PC-9 (cell line): ENCODE measurements at regions not wholly inside any gene's neighbourhood (a gene's known extent, or its start where the extent isn't known, plus 50 kb on each side); places are given as distances from the start of the nearest gene placed in this dataset.

ENCODE experiments used
- BruUV-seq: library from RNA; stranded (reverse); fragments of 400-500 nt; replicated peaks from 2 replicates; lab custom pipeline; 2021; lab: Mats Ljungman, UMichigan
- CTCF ChIA-PET: fragments of 300-600 bp; sonication (Branson Sonifier 250); formaldehyde crosslinking; loops from one replicate; lab custom pipeline; 2022; ENCODE audit warnings: antibody characterized with exemption; lab: Charles Lee
- POLR2A ChIA-PET: fragments of 300-600 bp; sonication (Branson Sonifier 250); formaldehyde crosslinking; loops from one replicate; lab custom pipeline; 2022; ENCODE audit warnings: antibody characterized with exemption; ENCODE audit not compliant: unreplicated experiment; lab: Charles Lee
- DNase-seq, 2 experiments: peaks; one replicate each; pipeline versions ENCODE4 v3.0.0 to v3.0.0-alpha.2; 2015 to 2022; ENCODE audit warnings: mixed read lengths in 1 of 2
- H2AFZ ChIP-seq: fragments of 200-600 bp; sonication (generic); 2 replicates; pipeline ENCODE4 v1.8.1; 2017; ENCODE audit warnings: antibody characterized with exemption
- H3F3A ChIP-seq: fragments of 200-600 bp; sonication (generic); 2 replicates; pipeline ENCODE4 v1.8.1; 2017; ENCODE audit warnings: antibody characterized with exemption, mild to moderate bottlenecking, low read depth; ENCODE audit not compliant: insufficient read depth
- H3K27ac ChIP-seq: fragments of 200-600 bp; sonication (generic); 2 replicates; pipeline ENCODE4 v1.6.1; 2016; ENCODE audit warnings: mixed run types
- H3K27me3 ChIP-seq: fragments of 200-600 bp; sonication (generic); 2 replicates; pipeline ENCODE4 v1.6.1; 2016; ENCODE audit warnings: low read depth, mixed run types; ENCODE audit not compliant: insufficient read depth
- H3K36me3 ChIP-seq: fragments of 200-600 bp; sonication (generic); 2 replicates; pipeline ENCODE4 v1.6.1; 2016; ENCODE audit warnings: low read depth, mixed run types
- H3K4me1 ChIP-seq: fragments of 200-600 bp; sonication (generic); replicated peaks from 2 replicates; pipeline ENCODE4 v1.6.1; 2016; ENCODE audit warnings: mixed run types; ENCODE audit not compliant: insufficient read depth
- H3K4me2 ChIP-seq: fragments of 200-600 bp; sonication (generic); 2 replicates; pipeline ENCODE4 v1.6.1; 2017; ENCODE audit warnings: mixed run types
- H3K4me3 ChIP-seq: fragments of 200-600 bp; sonication (generic); 2 replicates; pipeline ENCODE4 v1.6.1; 2016; ENCODE audit warnings: mixed run types
- H3K79me2 ChIP-seq: fragments of 200-600 bp; sonication (generic); 2 replicates; pipeline ENCODE4 v1.6.1; 2017; ENCODE audit warnings: low read depth, mixed run types
- H3K9me2 ChIP-seq: fragments of 200-600 bp; sonication (generic); 2 replicates; pipeline ENCODE4 v1.8.1; 2017; ENCODE audit warnings: mild to moderate bottlenecking; ENCODE audit not compliant: insufficient read depth
- H3K9me3 ChIP-seq: fragments of 200-600 bp; sonication (generic); 2 replicates; pipeline ENCODE4 v1.8.1; 2016; ENCODE audit warnings: low read depth; ENCODE audit not compliant: insufficient read depth
- H4K20me1 ChIP-seq: fragments of 200-600 bp; sonication (generic); 2 replicates; pipeline ENCODE4 v1.8.1; 2017; ENCODE audit not compliant: insufficient read depth
- CTCF ChIP-seq: fragments of 200-600 bp; sonication (generic); conservative IDR thresholded peaks from 2 replicates; pipeline ENCODE4 v1.6.1; 2017; ENCODE audit warnings: mixed run types, antibody characterized with exemption, mild to moderate bottlenecking, moderate library complexity
- EZH2 ChIP-seq: fragments of 200-600 bp; sonication (generic); IDR thresholded peaks from 2 replicates; pipeline ENCODE4 v1.8.0; 2017; ENCODE audit warnings: antibody characterized with exemption, low read depth
- intact Hi-C: fragments of 100-400 bp; cut with micrococcal nuclease; formaldehyde crosslinking; loops from one replicate; pipeline ENCODE4 v1.10.0; 2022; ENCODE audit not compliant: unreplicated experiment

GRCh38 chr1:4915154-4915553 lies 260.7 kb downstream of the AJAP1 start:
- Histone ChIP-seq H3K27me3 (no peaks in the 10 kb centered on the region), H2AFZ (no peak overlapping the region), H3K9me3 (no peaks in the 10 kb centered on the region), H3F3A (no peaks in the 10 kb centered on the region), H3K9me2 (no peaks in the 10 kb centered on the region), H4K20me1 (no peaks in the 10 kb centered on the region), H3K36me3 (no peaks in the 10 kb centered on the region), H3K4me3 (no peak overlapping the region), H3K4me2 (no peak overlapping the region), H3K4me1 (no peaks in the 10 kb centered on the region), H3K79me2 (no peaks in the 10 kb centered on the region), H3K27ac (no peak overlapping the region)
- intact Hi-C loops, result no loop called here
- CTCF ChIA-PET, result no interaction called here
- TF ChIP-seq CTCF (no peak), EZH2 (no peak)
- no TSS peak for BruUV-seq
- no peak for DNase-seq
- POLR2A ChIA-PET, result no interaction called here

GRCh38 chr1:4908486-4908885 lies 254.1 kb downstream of the AJAP1 start:
- Histone ChIP-seq H3K79me2 (no peaks in the 10 kb centered on the region), H2AFZ (no peak overlapping the region), H3K36me3 (no peaks in the 10 kb centered on the region), H3K27ac (no peak overlapping the region), H3K4me3 (no peak overlapping the region), H3F3A (no peaks in the 10 kb centered on the region), H3K9me2 (no peaks in the 10 kb centered on the region), H3K27me3 (0 out of 2 replicates have a peak, but pooled peaks cover 7% of the 10 kb centered on the region), H4K20me1 (no peaks in the 10 kb centered on the region), H3K4me1 (no peaks in the 10 kb centered on the region), H3K9me3 (no peaks in the 10 kb centered on the region), H3K4me2 (no peak overlapping the region)
- intact Hi-C loops, result no loop called here
- POLR2A ChIA-PET, result no interaction called here
- no peak for TF ChIP-seq EZH2
- no peak for TF ChIP-seq CTCF
- CTCF ChIA-PET, result no interaction called here
- DNase-seq, result no peak
- BruUV-seq, result no TSS peak

- DNase-seq, result no peak
- CTCF ChIA-PET, result no interaction called here
- Histone ChIP-seq H3K4me3 (no peak overlapping the region), H3K79me2 (no peaks in the 10 kb centered on the region), H3K9me3 (no peaks in the 10 kb centered on the region), H3K27ac (no peak overlapping the region), H3K4me1 (no peaks in the 10 kb centered on the region), H3K4me2 (no peak overlapping the region), H3F3A (no peaks in the 10 kb centered on the region), H4K20me1 (no peaks in the 10 kb centered on the region), H3K36me3 (no peaks in the 10 kb centered on the region), H3K9me2 (no peaks in the 10 kb centered on the region), H3K27me3 (peaks cover 10% of the 10 kb centered on the region; the same call in 1 of the 2 replicates), H2AFZ (no peak overlapping the region)
- intact Hi-C loops, result no loop called here
- POLR2A ChIA-PET, result no interaction called here
- TF ChIP-seq CTCF, result no peak
- TF ChIP-seq EZH2, result no peak
- BruUV-seq, result no TSS peak
These were observed 240.2 kb downstream of the AJAP1 start for GRCh38 chr1:4894566-4894965.
